BJ (cell line): ENCODE measurements at regions not wholly inside any gene's neighbourhood (a gene's known extent, or its start where the extent isn't known, plus 50 kb on each side); places are given as distances from the start of the nearest gene placed in this dataset.

Experiments
- CTCF ChIA-PET: fragments of 350-600 bp; formaldehyde crosslinking; extraction: SDS; loops from one replicate; lab custom pipeline; 2021; ENCODE audit warnings: antibody characterized with exemption, inconsistent platforms; lab: Yijun Ruan, JAX
- POLR2A ChIA-PET: fragments of 300-600 bp; sonication (Branson Sonifier 250); formaldehyde crosslinking; extraction: SDS; loops from one replicate; lab custom pipeline; 2021; ENCODE audit warnings: antibody characterized with exemption; lab: Charles Lee
- DNase-seq: peaks from one replicate; pipeline ENCODE4 v3.0.0-alpha.2; 2011; ENCODE audit warnings: low read depth
- H3K27me3 ChIP-seq: 2 replicates; pipeline ENCODE4 v1.6.0; 2011; ENCODE audit warnings: low read length; ENCODE audit not compliant: control insufficient read depth, insufficient read depth
- H3K36me3 ChIP-seq: 2 replicates; pipeline ENCODE4 v1.5.1; 2011; ENCODE audit warnings: low read length; ENCODE audit not compliant: control insufficient read depth, insufficient read depth
- H3K4me3 ChIP-seq: 2 replicates; pipeline ENCODE4 v1.5.1; 2011; ENCODE audit warnings: low read depth, mild to moderate bottlenecking, control low read depth, low read length
- CTCF ChIP-seq: IDR thresholded peaks from 2 replicates; pipeline ENCODE4 v1.5.1; 2011; ENCODE audit warnings: low read depth, mild to moderate bottlenecking, control low read depth, inconsistent platforms, low read length, moderate library complexity; ENCODE audit not compliant: insufficient read depth

GRCh38 chr9:1918108-1918507, 97.0 kb upstream of the SMARCA2 start:
- POLR2A ChIA-PET = no interaction called here

GRCh38 chr9:1918622-1919021, 96.5 kb upstream of the SMARCA2 start:
- ChIA-PET CTCF (no interaction called here), POLR2A (no interaction called here)
- TF ChIP-seq CTCF = no peak
- Histone ChIP-seq H3K27me3 (no peaks in the 10 kb centered on the region), H3K36me3 (no peaks in the 10 kb centered on the region), H3K4me3 (no peak overlapping the region)
- DNase-seq = no peak

More at GRCh38 chr9:1918108-1918507, 97.0 kb upstream of the SMARCA2 start:
- Histone ChIP-seq H3K27me3 (no peaks in the 10 kb centered on the region), H3K36me3 (no peaks in the 10 kb centered on the region), H3K4me3 (no peak overlapping the region)
- CTCF ChIA-PET = no interaction called here
- no peak for TF ChIP-seq CTCF
- DNase-seq = no peak

- DNase-seq = no peak
- H3K4me3 ChIP-seq = no peak overlapping the region
- ChIA-PET POLR2A (no interaction called here), CTCF (no interaction called here)
- H3K36me3 ChIP-seq = no peaks in the 10 kb centered on the region
- TF ChIP-seq CTCF = no peak
- H3K27me3 ChIP-seq = no peaks in the 10 kb centered on the region
Measured at GRCh38 chr9:1919229-1919628, 95.9 kb upstream of the SMARCA2 start.

GRCh38 chr9:1920386-1920785, 94.8 kb upstream of the SMARCA2 start:
- DNase-seq = no peak
- no peaks in the 10 kb centered on the region for H3K27me3 ChIP-seq
- no peaks in the 10 kb centered on the region for H3K36me3 ChIP-seq
- H3K4me3 ChIP-seq = no peak overlapping the region
- ChIA-PET CTCF (interaction anchor here (0.7 kb wide), 1 partner anchor 1026 kb away, joined by 3 read pairs; no protein-coding TSS in a partner anchor), POLR2A (no interaction called here)
- TF ChIP-seq CTCF = no peak

- ChIA-PET POLR2A (no interaction called here), CTCF (no interaction called here)
- DNase-seq = no peak
- Histone ChIP-seq H3K36me3 (no peaks in the 10 kb centered on the region), H3K27me3 (no peaks in the 10 kb centered on the region), H3K4me3 (no peak overlapping the region)
- TF ChIP-seq CTCF = no peak
Measured at GRCh38 chr9:1922026-1922425, 93.1 kb upstream of the SMARCA2 start.
